ENCODE measurements at regions not wholly inside any gene's neighbourhood (a gene's known extent, or its start where the extent isn't known, plus 50 kb on each side); places are given as distances from the start of the nearest gene placed in this dataset.

DNA sequence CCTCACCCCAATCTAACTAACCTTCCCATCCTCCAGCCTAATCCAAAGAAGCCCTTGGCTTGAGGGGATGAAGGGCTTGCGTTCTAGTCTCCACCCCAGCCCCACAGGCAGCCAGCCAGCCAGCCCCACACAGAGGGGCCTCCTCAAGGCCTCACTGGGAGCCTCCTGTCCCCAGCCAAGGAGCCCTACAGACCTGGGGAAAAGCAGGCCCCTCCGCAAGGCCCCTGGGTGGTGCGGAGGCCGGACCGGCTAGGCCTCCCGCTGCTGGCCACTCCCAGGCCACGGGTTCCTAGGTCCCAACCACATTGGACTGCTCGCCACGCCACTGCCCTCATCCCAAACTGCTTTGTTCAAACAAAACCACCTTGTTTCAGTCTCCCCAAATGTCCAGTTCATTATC is 78.0 kb downstream of the ZIC5 start:
- Histone ChIP-seq H3K4me1 (ENCODE audit: insufficient read depth, low read length) (peaks cover 17% of the 10 kb centered on the region), H2AFZ (ENCODE audit: low read length) (no peak overlapping the region), H3K4me3 (replicated peaks in 1 of 3; ENCODE audit: insufficient read depth in 1 of 3, low read depth in 2 of 3, low read length in 3 of 3) (no peak overlapping the region), H3K79me2 (ENCODE audit: insufficient read depth, low read length) (no peaks in the 10 kb centered on the region), H3K9ac (ENCODE audit: insufficient read depth, low read depth, low read length) (no peak overlapping the region), H3K36me3 (replicated peaks in 1 of 2; ENCODE audit: control insufficient read depth in 1 of 2, insufficient read depth in 2 of 2, low read length in 2 of 2) (no peaks in the 10 kb centered on the region), H4K20me1 (ENCODE audit: insufficient read depth, low read length) (no peaks in the 10 kb centered on the region), H3K4me2 (ENCODE audit: low read depth, low read length) (no peak overlapping the region), H3K9me3 (ENCODE audit: low read length) (no peaks in the 10 kb centered on the region), H3K27ac (ENCODE audit: extremely low read length, insufficient read depth, low read length) (no peak overlapping the region), H3K27me3 (ENCODE audit: control insufficient read depth in 1 of 2, insufficient read depth in 2 of 2, low read length in 2 of 2) (peaks cover 0 to 1% of the 10 kb centered on the region in 2 experiments; a peak in 1 of 5 replicates)
- peak; percentile 32; the same call in 2 of the 3 replicates for ATAC-seq
- DNase-seq (ENCODE audit: low spot score) = no peak
- no TSS peak for BruUV-seq (replicated peaks)
- no peak for FAIRE-seq
- ChIA-PET POLR2A (no interaction called here), CTCF (ENCODE audit: low intra/inter-chr PET ratio, low total read pairs) (no interaction called here)
- in situ Hi-C loops (cut with HindIII; ENCODE audit: extremely low pct_ligation_motif_present, low pct_unique_long_range_greater_than_20kb) = no loop called here
- intact Hi-C loops (cut with micrococcal nuclease; ENCODE audit: unreplicated experiment) = no loop called here
- TF ChIP-seq ARHGAP35 (CRISPR knock-in tag; IDR thresholded peaks at IDR 0.05; ENCODE audit: borderline replicate concordance) = no peak
- TF ChIP-seq RXRA (CRISPR knock-in tag; IDR thresholded peaks at IDR 0.05) = no peak
- no peak for TF ChIP-seq ELF3 (CRISPR knock-in tag; IDR thresholded peaks at IDR 0.05)
- TF ChIP-seq ZNF260 (CRISPR knock-in tag; IDR thresholded peaks at IDR 0.05; ENCODE audit: borderline replicate concordance, low read depth) = no peak
- TF ChIP-seq ZNF33A (CRISPR knock-in tag; IDR thresholded peaks at IDR 0.05; ENCODE audit: borderline replicate concordance) = no peak
- TF ChIP-seq NR1H2 (CRISPR knock-in tag; IDR thresholded peaks at IDR 0.05; ENCODE audit: borderline replicate concordance, low read depth) = no peak
- TF ChIP-seq, protein P1, sequence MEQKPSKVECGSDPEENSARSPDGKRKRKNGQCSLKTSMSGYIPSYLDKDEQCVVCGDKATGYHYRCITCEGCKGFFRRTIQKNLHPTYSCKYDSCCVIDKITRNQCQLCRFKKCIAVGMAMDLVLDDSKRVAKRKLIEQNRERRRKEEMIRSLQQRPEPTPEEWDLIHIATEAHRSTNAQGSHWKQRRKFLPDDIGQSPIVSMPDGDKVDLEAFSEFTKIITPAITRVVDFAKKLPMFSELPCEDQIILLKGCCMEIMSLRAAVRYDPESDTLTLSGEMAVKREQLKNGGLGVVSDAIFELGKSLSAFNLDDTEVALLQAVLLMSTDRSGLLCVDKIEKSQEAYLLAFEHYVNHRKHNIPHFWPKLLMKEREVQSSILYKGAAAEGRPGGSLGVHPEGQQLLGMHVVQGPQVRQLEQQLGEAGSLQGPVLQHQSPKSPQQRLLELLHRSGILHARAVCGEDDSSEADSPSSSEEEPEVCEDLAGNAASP (CRISPR knock-in tag; IDR thresholded peaks at IDR 0.05; ENCODE audit: borderline replicate concordance) = no peak
- no peak for TF ChIP-seq POLR2G (IDR thresholded peaks at IDR 0.05; ENCODE audit: low read depth, low read length)
- TF ChIP-seq ZNF354B (CRISPR knock-in tag; IDR thresholded peaks at IDR 0.05) = no peak
- TF ChIP-seq STAT5B (CRISPR knock-in tag; IDR thresholded peaks at IDR 0.05) = no peak
- TF ChIP-seq ZNF83 (CRISPR knock-in tag; IDR thresholded peaks at IDR 0.05; ENCODE audit: borderline replicate concordance) = no peak
- WGBS (ENCODE audit: low lambda C conversion rate) = 65% methylated on average over 8 of the region's 9 CpGs
